ENCODE measurements at regions not wholly inside any gene's neighbourhood (a gene's known extent, or its start where the extent isn't known, plus 50 kb on each side); places are given as distances from the start of the nearest gene placed in this dataset.
"Not testable (repeated sequence)": the region's sequence is repeated elsewhere in the genome, so short reads cannot be mapped to it uniquely, and the experiment has no call there.

DNA sequence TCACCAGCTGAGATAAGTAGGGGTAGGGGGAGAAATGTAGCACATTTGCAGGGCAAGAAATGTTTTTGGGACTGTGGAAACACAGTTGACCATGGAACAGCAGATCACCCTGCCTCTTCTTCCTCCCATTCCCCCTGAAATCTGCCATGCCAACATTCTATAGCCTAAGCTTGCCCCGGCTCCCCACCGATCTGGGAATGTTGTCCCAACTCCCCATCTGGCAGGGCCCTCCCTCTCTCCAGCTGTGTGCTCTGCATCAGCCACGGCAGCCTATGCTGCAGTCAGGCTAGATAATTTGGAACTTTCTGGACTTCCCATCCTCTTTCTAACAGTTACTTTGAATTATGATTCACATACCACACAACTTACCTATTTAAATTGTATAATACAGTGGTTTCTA, 425.1 kb upstream of the RAB6C start:
- no peak for DNase-seq

DNA sequence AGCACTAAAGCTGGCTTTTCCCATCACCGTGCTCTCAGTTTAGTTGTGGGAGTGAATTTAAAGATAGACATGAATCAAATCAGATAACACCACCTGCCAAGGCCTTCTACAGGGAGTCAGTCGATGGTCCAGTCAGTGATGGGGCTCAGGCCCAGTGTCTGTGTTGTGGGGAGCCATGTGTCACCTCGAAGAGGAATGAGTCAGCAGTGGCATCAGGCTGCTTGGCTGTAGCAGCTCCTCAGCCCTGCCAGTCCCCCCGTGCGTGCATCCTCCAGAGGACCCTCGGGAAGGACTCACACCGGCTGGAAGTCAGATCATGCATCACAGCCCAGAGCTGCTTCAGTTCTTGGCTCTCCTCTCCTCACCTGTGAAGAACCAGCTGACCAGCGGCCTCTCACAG, 420.4 kb upstream of the RAB6C start:
- no peak for DNase-seq

DNA sequence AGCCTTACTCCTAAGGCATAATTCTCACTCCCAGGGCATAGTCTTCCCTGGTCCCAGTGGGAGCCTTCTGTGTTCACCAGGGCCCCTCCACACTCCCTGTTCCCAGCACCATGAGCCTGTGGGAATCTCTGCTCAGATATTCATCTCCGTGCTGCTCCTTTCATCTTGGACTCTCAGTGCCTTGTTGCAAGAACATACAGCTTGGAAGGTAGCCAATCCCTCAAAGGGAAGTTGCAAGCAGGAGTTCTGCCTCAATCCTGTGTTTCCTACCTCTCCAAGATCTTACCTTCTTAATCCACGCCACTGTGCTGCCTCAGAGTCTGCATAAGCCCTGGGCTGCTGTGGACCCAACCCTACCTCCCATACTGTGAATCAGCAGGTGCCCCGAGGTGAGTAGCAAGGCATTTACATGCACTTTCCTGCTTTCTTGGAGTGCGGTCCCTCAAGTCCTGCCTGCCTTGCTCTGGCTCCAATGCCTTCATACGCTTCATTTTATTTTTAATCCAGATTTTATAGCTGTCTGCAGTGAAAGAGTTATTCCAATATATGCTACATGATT, 413.8 kb upstream of the RAB6C start:
- DNase-seq: no peak

DNA sequence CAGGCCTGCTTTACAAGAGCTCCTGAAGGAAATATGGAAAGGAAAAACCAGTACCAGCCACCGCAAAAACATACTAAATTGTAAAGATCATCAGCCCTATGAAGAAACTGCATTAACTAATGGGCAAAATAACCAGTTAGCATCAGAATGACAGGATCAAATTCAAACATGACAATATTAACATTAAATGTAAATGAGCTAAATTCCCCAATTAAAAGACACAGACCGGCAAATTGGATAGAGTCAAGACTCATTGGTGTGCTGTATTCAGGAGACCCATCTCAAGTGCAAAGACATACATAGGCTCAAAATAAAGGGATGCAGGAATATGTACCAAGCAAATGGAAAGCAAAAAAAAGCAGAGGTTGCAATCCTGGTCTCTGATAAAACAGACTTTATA, 408.7 kb upstream of the RAB6C start:
- not testable (repeated sequence) for DNase-seq

DNA sequence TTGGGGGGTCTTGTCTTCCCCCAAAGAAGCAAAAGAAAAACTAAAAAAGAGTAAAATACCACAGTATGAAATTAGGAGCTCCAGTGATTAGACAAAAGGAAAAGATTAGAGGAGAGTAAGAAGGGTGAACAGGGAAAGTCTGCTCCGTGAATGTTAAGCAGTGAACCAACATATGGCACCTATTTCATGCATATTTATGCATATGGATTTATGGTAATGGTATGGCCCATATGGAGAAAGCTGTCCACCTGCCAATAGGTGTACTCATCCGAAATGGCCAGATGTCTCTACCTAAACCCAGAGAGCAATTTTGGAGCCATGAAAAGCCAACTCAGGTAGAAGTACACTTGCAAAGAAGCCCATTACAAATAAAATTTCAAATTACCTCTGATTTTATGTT, 404.0 kb upstream of the RAB6C start:
- no peak for DNase-seq

DNA sequence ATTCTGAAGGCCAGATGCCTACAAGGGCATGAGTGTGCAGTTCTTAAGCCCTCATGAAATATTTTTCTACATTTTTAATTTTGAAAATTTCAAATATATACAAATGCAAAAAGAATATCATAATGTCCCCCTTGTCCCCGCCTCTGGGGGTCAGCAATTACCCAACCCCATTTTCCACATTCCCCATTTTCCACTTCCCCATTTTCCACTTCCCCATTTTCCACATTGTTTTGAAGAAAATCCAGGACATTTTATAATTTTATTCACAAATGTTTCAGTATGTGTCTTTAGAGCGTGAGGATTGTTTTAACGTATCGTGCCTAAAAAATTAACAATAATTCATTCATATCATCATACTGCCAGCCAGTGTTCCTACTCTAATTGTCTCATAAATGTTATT, 403.6 kb upstream of the RAB6C start:
- no peak for DNase-seq

DNA sequence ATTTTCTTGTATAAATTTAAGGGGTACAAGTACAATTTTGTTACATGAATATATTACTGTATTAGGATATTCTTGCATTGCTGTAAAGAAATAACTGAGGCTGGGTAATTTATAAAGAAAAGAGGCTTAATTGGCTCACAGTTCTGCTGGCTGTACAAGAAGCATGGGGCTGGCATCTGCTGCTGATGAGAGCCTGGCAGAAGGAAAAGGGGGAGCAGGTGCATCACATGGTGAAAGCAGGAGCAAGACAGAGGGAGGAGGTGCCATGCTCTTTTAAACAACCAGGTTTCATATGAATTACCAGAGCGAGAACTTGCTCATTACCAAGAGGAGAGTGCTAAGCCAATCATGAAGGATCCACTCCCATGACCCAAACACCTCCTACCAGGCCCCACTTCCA, 399.5 kb upstream of the RAB6C start:
- no peak for DNase-seq

DNA sequence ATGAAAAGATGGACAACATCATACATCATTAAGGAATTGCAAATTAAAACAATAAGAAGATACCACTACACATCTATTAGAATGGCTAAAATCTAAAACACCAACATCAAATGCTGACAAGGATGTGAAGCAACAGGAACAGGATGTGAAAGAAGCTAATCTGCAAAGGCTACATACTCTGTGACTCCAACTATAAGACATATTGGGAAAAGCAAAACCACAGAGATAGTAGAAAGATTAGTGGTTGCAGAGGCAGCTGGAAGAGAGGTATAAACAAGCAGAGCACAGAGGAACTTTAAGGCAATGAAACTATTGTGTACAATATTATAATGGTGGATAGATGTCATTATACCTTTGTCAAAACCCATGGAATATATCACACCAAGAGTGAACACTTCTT, 393.7 kb upstream of the RAB6C start:
- no peak for DNase-seq

DNA sequence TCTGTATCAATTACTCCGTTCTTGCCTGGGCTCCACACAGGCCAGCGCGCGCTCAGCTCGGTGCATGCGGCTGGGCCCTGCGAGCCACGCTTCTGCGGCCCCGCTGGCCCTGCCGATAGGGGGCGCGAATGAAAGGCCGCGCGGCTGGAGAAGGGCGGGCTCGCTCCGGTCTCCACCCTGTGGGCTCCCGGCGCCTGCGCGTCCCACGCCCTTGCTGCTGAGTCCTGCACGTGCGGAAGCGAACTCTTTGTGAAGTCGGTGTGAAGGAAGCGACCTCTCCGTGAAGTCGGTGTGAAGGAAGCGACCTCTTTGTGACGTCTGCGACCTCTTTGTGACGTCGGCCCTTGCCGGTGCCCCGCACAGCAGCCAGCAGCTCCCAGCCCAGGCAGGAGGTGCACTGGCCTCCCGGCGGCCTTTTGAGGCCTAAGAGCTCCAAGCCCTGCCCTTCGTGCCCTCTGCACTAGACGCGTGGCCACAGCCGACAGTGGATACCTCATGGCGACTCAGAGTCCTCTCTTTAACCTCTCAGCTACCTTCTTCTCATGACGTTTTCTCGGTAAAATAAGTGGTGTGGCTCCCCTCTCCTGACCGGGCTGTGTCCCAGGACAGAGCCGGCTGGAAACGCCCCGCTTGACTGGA, 391.9 kb upstream of the RAB6C start:
- DNase-seq: no peak

DNA sequence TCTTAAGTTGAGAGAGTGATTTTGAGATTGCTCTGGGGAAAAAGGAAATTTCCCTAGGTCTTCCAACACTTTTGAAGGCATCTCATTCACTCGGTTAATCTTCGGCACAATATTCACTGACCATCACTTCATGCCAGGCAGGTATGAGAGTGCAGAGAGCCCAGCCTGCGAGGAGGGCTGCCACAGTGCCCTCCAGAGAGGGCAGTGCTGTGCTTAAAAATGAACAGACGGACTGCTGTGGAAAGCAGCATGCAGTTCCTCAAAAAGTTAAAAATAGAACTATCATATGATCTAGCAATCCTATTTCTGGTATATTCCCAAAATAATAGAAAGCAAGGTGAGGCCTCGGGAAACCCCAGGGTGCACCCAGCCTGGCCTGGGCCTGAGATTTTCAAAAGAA, 374.9 kb upstream of the RAB6C start:
- DNase-seq: no peak

DNA sequence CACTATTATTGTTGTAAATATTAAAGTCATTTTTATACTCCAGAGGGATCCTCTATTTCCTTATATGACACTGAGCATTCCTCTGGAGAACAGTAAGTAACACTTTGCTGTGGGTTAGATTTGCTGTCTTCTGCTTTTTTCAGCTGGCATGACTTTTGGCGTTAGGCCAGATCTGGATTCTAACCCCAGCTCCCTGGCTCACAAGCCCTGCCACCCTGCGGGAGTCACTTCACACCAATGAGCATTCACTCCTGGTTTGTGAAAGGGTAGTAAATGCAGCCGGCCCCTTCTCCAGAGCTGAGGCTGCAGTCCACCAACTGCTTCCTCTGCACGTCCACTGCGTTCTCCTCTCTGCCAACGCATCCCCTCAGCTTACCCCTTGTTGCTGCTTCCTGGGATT, 373.8 kb upstream of the RAB6C start:
- DNase-seq: no peak

DNA sequence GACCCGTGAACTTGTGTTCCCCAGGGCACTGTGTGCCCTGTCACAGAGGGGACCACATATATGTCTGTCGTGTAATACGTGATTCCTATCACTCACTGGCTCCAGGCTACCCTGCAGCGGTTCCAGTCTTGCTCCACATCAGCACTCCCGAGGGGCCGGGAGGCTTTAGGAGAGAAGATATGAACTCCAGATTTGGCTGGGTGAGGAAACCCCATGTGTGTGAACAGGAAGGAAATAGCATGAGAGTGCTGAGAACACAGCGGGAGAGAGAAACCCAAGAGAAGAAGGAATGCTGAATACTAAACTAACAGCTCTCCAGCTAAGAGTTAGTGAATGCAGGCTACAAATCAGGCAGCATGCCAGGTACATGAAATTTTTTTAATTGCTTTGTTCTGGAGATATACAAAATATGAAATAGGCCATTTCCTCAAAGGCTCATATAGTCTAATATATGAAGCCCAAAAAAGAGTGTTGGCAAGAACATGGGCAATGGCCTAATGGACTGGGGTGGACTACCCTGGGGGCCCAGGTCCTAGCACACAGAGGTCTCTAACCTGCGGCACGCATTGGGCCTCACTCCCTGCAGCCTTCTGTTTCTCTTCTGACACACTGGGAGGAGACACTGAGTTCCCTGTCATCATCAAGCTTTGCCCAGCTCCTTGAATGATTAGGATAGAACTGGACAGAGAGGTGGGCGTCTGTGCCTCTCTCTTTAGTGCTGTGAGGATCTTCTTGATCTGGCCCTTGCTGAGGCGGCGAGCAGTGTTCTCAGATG, 372.8 kb upstream of the RAB6C start:
- no peak for DNase-seq

DNA sequence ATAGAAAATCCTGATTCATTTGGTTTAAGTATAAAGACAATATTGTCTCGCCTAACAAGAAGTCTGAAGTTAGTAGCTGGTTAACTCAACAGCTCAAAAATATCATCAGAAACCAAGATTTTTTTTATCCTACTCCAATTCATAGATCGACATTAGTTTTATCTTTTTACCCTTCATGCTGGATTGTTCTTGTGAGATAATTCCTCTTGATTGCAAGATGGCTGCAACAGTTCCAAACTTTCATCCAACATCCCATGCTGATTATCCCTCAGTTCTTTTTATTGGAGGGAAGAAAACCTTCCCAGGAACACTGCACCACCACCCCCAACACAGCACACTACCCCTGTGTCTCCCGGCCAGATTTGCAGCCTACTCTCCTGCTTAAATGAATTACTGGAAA, 370.2 kb upstream of the RAB6C start:
- no peak for DNase-seq

DNA sequence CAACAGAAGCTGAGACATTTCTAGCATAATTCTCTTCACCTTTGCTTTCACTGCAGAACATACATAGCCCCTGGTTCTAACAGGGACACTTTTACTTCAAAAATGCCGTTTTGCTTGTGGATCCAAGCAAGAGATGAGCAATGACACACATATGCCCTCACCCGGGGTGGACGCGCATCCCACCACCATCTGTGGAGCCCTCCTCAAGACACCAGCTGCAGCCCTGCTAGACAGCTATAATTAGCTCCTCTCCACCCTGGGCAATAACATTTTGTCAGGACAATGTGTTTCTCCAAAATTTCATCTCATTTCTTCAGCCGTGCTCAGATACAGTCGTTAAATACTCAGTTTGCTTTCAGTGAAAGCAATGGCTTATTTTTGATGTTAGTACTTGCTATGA, 368.7 kb upstream of the RAB6C start:
- DNase-seq: no peak

DNA sequence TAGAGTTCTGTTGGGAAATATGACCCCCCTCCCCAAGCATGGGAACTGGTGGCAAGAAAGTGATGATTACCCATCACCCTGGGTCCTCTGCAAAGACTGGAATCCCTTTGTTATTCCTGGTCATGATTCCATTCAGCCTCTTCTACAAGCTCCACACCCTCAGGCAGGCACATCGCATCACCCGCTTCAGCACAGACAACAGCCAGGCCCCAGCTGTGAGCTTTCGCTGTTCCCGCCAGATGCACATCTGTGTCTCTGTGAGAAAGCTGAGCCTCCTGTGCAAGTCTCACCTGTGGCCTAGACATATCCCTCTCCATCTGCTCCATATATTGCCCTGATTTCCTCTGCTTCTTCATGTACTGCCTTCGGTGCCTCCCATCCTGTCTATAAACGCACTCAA, 368.0 kb upstream of the RAB6C start:
- DNase-seq: no peak

DNA sequence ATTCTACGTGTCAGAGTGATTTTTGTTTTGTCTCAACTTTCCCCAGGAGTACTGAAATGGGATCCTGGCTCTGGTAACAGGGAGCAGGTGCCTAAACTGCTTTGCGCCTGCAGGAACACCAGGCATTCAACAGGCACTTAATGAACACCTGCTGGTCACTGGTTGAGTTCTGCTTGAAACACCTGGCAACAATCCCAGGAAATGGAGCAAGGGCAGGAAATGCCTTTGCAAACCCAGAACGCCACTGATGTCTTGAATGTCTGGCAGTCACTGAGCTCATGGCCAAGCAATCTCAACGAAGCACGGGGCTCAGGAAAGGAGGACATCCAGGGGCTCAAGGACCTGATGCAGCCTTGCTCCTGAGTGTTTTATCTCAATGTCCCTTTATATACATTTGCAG, 360.0 kb upstream of the RAB6C start:
- peak; percentile 90 for DNase-seq

DNA sequence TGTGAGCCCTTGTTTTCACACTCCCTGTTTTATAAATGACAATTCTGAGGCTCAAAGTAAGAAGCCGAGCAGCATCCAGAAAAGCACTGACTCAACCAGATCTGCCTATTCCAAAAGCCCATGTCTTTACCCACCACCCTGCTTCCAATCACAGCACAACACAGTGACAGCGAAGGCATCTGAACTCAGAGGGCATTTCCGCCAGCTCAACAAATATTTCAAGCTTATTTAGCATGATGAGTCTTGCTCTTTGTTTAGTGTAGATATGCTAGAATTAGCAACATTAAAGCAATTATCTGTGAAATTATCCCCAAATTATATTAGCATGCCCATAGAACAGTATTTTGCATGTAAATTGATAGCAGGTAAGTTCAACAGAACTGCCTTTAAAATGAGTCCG, 359.1 kb upstream of the RAB6C start:
- DNase-seq: no peak

DNA sequence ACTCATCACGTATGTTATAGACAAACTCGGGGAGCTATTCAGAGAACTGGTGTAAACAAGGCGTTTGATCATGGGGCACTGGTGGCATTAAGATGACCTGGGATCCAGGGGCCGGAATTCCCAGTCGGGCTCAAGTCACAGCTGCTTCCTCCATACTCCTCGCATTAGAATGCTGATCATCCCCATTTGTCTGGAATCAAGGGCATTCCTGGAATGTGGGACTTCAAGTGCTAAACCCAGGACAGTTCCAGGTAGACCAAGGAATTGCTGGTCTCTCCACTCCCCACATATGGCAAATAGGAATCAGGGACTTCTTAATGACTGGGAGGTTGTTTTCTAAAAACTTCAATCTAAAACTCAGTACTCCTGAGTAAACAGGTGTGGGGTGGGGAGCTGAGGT, 355.7 kb upstream of the RAB6C start:
- DNase-seq: no peak

DNA sequence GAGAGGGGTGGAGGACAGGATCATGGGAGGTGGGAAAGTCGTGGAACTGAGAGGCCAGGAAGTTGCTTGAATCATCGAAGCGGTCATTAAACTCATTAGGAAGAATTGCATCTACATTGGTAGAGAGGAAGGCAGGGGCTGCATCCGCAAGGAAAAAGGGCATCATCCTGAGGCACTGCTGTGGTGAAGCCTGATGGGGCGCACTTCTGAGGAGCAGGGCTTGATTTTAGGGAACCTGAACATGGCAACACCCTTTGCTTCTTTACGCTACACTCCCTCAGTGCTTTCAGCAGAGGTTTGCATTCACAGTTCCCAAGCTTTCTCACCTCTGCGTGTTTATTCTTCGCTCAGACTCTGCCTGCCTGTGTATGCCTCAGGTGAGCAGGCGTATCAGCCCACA, 352.0 kb upstream of the RAB6C start:
- DNase-seq: no peak

DNA sequence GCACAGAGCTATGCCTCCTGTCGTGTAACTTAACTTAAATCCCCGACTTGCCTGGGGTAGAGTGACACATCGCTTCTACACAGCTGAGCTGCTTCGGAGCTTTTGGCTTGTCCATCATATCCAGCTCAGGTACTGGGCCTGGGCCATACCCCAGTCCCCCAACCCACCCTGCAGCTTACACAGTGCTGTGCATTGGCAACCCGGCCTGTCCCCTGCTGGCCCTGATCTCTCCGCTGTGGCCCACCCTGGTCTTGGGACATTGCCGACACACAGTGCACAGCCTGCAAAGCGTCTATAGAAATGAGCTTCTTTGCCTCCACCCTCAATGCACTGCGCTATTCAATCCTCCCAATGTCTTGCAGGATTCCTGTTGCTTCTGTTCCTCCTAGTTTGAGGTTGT, 342.8 kb upstream of the RAB6C start:
- no peak for DNase-seq

DNA sequence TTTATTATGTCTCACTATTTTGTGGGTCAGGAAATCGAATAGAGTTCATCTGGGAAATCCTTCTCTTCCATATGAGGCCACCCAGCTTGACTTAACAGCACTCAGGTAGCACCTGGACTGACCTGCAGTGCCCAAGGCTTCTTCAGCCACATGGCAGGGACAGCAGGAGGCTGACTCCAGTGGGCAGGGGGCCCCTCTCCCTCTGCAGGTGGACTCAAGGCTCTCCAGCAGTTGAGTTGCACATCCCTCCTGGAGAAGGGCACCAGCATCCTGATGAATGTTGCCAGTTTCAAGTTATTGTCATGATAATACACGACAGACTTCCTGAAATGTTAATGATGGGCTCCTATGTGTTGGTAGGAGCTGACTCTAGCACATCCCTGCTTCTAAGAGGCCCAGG, 338.1 kb upstream of the RAB6C start:
- DNase-seq: no peak

DNA sequence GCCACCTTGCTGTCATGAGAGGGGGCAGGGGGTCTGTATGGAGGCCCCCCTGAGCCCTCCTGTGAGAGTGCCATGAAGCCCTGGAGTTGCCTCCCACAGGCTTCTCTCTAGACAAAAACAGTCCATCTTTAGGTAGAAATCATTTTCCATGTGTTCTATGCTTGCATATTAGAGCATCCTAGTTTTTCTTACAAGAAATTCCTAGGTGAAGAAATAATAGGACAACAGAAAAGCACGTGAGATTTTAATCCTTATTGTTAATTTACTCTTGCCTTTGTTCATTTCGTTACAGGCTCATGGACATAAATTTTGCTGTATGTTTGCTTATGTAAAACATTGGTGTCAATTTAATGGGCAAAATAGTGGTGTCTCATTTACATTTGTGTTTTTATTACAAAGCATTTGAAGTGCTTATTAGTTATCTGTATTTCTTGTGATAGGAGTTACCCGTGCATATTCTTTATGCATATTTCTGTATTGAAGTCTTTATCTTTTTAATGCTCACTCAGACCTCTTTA, 336.9 kb upstream of the RAB6C start:
- no peak for DNase-seq

DNA sequence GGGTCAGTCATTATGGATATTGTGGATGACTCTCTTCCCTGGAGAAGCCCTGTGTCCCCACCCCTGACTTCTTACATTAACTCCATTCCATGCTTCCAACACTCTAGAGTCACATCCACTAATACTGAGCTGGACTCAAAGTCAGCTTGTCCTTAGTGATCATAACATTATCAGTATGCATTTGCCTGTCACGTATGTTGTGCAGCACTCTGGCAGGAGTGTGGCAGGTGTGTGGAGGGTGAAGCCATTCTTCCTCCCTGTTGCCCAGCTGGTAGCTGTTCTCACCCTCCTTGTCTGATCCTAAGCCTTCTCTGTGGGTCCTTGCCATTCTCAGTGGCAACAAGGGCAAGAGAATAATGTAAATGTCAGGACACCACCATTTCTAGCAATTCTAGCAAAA, 334.1 kb upstream of the RAB6C start:
- no peak for DNase-seq

DNA sequence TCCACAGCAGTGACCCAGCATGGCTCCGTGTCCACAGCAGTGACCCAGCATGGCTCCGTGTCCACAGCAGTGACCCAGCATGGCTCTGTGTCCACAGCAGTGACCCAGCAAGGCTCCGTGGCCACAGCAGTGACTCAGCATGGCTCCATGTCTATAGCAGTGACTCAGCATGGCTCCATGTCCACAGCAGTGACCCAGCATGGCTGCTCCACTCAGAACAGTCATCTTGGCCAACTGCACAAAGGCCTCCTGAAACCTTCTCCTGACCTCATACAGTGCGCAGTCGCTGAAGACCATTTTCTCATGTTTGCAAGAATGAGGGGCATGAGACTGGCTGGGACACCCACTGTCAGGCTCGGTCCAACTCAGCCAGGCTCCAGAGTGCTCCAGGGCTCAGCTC, 333.4 kb upstream of the RAB6C start:
- no peak for DNase-seq

DNA sequence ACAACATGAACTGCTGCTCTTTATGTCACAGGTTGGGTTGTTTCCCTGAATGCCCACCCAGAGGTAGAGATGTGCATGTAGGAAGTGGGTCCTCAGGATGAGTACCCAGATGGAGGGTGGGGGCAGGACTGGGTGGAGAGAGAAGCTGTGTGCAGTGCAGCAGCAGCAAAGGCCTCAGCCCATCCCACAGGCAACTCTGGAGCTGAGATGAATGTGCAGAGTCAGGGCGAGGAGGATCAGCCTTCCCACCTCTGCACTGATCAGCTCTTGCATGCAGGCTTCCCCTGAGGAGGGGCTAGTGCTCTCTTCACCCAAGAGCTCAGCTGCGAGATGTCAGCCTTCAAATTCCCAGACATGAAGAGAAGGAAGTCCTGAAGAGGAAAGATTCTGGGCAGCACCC, 326.2 kb upstream of the RAB6C start:
- no peak for DNase-seq

All from NCI-H510A treated with DMSO at 0.1 percent for 48 hours (cell line).